ENCODE measurements at regions not wholly inside any gene's neighbourhood (a gene's known extent, or its start where the extent isn't known, plus 50 kb on each side); places are given as distances from the start of the nearest gene placed in this dataset.
A peak's percentile ranks its signal among the peaks of the same experiment; 100 is the strongest.

GRCh38 chr5:173691931-173692330 is 75.5 kb upstream of the BOD1 start:
- DNase-seq: no peak

GRCh38 chr5:173693670-173694069 is 77.2 kb upstream of the BOD1 start:
- DNase-seq: no peak

- no peak for DNase-seq
Observed at GRCh38 chr5:173696216-173696615, 79.8 kb upstream of the BOD1 start.

- DNase-seq: no peak
Observed at GRCh38 chr5:173697931-173698579, 81.6 kb upstream of the BOD1 start.

- DNase-seq: no peak
Observed at GRCh38 chr5:173699966-173700365, 83.5 kb upstream of the BOD1 start.

GRCh38 chr5:173703466-173703865 is 87.0 kb upstream of the BOD1 start:
- no peak for DNase-seq

DNA sequence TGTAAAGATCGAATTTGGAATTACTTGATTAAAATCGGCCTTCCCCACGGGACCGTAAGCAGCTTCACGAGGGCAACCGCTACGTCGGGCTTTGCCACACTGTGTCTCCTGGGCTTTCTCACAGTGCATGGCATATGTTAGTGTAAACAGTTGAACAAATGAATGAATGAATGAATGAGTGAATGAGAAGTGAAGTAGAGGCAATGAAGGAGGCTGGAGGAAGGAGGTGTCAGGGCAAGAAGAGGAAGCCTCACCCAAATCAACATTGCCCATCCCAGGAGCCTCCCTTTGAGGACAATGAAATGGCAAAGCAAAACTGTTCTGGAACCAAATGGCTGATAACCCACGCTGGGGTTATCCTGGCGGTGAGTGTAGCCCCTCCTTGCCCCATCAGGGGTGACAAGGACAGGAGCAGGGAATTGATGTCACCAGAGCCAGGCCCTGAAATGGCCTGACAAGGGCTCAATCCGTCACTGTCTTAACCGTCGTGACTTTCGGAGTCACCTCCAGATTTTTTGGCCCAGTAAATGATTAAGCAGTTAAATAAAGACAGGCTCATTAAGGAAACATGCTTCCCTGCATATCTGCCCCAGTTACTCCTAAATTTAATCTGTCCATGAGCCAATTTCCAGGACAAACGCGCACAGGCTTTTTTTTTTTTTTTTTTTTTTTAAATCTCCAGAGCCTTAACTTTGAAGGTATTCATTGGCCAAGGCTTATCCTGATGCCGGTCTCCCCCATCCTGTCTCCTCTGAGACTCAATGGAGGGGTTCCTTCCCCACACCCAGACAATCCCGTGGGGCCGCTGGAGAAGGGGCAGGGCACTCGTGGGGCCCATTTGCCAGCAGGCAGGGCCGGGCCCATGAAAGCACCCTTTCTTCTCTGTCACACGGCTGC is 88.4 kb upstream of the BOD1 start:
- DNase-seq: no peak

- DNase-seq: no peak
Observed at GRCh38 chr5:173705512-173706044, 89.1 kb upstream of the BOD1 start.

DNA sequence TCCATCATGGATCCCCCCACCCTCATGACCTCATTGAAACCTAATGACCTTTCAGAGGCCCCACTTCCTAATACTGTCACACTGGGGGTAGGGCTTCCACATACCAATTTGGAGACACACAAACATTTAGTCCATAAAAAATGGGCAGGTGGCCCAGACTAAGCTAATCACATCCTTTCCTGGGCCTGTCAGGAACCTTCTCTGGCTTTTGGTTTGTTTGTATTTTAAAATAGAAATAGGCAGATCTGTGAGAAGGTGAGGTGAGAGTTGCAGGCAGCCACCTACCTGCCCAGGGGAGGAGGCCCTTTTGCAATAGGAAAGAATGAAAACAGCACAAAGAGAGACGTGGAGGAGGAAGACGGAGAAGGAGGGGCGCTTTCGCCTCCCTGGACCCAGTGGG is 90.2 kb upstream of the BOD1 start:
- DNase-seq: no peak

- DNase-seq: peak; percentile 38
Observed at GRCh38 chr5:173707392-173707791, 90.9 kb upstream of the BOD1 start.

GRCh38 chr5:173709145-173709544 is 92.7 kb upstream of the BOD1 start:
- DNase-seq: no peak

- no peak for DNase-seq
Observed at GRCh38 chr5:173709761-173710160, 93.3 kb upstream of the BOD1 start.

DNA sequence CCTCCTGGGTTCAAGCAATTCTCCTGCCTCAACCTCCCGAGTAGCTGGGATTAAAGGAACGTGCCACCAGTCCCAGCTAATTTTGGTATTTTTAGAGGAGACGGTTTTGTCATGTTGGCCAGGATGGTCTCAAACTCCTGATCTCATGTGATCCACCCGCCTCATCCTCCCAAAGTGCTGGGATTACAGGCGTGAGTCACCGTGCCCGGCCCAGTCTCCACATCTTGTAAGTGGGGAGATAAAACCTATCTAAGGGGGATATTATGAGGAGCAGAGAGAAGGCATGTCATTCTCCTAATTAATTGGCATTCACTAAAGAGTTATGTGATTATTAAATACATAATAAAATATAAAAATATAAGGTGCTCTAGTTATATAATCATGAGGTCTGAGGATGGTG is 94.1 kb upstream of the BOD1 start:
- DNase-seq: no peak

DNA sequence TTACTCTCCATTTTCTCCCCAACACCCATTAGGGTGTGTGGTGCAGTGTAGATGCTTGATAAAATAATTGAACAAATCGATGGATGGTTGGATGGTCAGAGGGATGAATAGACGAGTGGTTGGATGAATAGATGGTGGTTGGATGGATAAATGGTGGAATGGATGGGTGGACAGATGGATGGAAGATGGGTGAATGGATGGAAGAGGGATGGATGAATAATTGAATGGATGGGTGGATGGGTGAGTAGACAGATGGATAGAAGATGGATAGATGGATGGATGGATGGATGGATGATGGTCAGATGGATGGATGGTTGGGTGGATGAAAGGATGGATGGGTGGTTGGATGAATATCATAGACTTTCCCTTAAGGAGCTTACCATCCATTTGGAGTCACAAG is 95.0 kb upstream of the BOD1 start:
- DNase-seq: no peak

- DNase-seq: no peak
Observed at GRCh38 chr5:173712609-173713175, 96.2 kb upstream of the BOD1 start.

DNA sequence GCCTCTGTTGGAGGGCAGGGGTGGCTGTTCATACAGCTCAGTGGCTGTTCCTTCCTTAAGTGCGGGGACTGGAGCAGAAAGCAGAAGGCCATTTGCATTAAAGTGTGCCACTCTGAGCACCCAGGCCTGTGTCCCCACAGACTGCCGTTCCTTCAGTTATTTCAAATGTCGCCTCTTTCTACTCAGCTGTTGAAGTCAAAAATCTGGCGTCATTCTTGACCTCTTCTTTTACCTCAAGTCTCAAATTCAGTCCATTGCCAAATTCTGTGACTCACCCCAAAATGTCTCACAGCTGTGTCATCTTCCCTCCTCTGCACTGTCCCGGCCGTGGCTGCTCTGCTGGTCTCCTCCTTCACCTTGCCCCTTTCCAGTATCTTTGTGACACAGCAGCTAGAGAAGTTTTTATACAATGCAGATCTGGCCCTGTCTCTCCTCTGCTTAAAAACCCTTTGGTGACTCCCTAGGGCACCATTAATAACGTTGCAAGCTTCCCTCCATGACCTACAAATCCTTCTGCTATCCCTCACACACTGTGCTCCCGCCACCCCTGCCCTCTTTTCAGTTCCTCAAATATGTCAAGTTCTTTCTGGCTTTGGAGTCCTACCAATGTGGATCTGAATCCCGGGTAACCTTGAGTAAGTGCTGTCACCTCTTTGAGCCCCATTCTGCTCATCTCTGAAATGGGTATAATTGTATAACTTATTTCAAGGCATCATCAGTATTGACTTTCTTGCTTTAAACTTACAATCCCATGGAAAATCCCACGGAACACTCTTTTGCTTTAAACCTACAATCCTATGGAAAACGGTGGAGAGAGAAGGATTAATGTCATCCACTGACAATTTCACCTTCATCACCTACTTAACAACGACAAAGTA is 98.3 kb upstream of the BOD1 start:
- DNase-seq: peak; percentile 78

DNA sequence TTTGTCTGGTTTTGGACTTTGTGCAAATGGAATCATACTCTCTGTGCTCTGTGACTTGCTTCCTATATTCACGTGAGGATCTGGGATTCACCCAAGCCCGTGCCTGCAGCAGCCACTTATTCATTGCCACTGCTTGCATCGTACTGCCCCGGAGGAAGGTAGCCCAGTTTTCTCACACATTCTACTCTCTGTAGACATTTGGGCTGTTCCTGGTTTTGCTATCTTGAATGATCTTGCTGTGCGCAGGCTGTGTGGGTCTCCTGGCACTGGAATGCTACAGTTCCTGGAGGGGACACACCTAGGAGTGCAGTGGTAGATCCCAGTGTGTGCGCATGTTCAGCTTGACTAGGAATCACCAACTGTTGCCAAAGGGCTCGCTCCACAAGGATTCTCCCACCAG is 99.2 kb upstream of the BOD1 start:
- DNase-seq: no peak

DNA sequence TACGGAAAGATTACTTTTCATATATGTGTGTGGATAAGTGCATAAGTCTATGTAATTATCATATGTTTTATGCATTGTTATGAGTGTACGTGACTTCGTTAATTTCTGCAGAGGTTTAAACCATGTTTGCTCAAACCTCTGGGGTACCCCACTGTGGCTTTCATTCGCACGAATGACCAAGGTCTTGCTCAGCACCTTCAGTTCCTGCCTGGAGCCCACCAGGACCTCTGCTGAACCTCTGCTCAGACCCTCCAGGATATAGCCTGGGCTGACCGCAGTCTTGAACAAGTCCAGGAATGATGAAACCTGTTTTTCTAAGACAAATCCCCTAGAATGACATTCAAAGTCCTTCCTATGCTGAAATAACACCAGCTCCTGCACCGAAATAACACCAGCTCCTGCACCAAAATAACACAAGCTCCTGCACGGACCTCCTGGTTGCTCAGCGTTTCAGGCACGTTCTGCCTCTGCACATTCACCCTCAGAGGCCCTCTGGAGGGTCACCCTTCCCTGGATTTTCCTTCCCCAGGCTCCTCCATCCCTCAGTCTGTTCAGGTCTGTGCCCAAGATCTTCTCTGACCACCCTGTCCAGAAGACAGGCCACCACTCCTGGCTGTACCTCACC is 99.7 kb upstream of the BOD1 start:
- no peak for DNase-seq

DNA sequence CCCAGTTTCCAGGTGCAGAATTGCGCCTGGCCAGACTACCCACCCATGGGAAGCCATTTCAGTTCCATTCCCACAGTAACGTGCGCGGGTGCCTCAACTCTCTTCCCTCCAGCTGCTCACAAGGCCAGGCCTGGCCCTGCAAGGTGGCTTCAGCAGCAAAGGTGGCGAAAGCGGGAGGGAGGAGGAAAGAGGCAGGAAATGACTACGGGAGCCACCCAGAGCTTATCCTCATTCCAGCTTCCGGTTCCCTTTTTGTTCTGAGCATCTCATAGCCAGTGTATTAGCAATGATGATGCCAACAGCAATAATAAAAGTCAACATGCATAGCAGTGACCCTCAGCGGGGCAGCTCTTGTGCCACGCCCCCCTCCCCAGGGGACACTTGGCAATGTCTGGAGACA is 101.5 kb upstream of the BOD1 start:
- no peak for DNase-seq

GRCh38 chr5:173718469-173718868 is 102.0 kb upstream of the BOD1 start:
- no peak for DNase-seq

- DNase-seq: no peak
Observed at GRCh38 chr5:173719731-173720082, 103.3 kb upstream of the BOD1 start.

GRCh38 chr5:173720286-173720952 is 104.0 kb upstream of the BOD1 start:
- DNase-seq: no peak

Measured in fibroblast of skin of back (primary cell).